H1 (cell line): ENCODE measurements at regions not wholly inside any gene's neighbourhood (a gene's known extent, or its start where the extent isn't known, plus 50 kb on each side); places are given as distances from the start of the nearest gene placed in this dataset.

ENCODE experiments used
- CTCF ChIA-PET: fragments of 300-600 bp; sonication (Branson Sonifier 250); formaldehyde crosslinking; loops from one replicate; lab custom pipeline; 2021; ENCODE audit not compliant: partially characterized antibody; lab: Charles Lee
- POLR2A ChIA-PET: fragments of 300-600 bp; sonication (Branson Sonifier 250); formaldehyde crosslinking; loops from one replicate; lab custom pipeline; 2021; ENCODE audit warnings: inconsistent platforms; ENCODE audit not compliant: partially characterized antibody; lab: Charles Lee
- DNase-seq, 2 experiments: peaks; one replicate each; pipeline versions ENCODE4 v3.0.0 to v3.0.0-alpha.2; 2010 to 2022; ENCODE audit warnings: low spot score in 2 of 2, low read depth in 1 of 2, mixed read lengths in 1 of 2
- FAIRE-seq: peaks from 2 replicates; lab custom pipeline; 2011; peaks lifted over from hg19 to GRCh38; lab: Jason Lieb, UNC
- H2AFZ ChIP-seq: 2 replicates; pipeline ENCODE4 v1.8.1; 2012; ENCODE audit warnings: low read length, inconsistent platforms
- H2AK5ac ChIP-seq: 2 replicates; pipeline ENCODE4 v1.6.1; 2013; ENCODE audit warnings: low read depth, low read length
- H2BK120ac ChIP-seq: replicated peaks from 2 replicates; pipeline ENCODE3; 2013; ENCODE audit warnings: low read depth, low read length, inconsistent platforms
- H2BK12ac ChIP-seq: 2 replicates; pipeline ENCODE4 v1.6.1; 2013; ENCODE audit warnings: low read depth, low read length
- H2BK15ac ChIP-seq: 2 replicates; pipeline ENCODE4 v1.6.1; 2013; ENCODE audit warnings: low read length
- H2BK20ac ChIP-seq: 2 replicates; pipeline ENCODE4 v1.6.1; 2013; ENCODE audit warnings: low read length
- H2BK5ac ChIP-seq: 2 replicates; pipeline ENCODE4 v1.6.1; 2013; ENCODE audit warnings: low read depth, low read length
- H3K14ac ChIP-seq: 2 replicates; pipeline ENCODE4 v1.6.1; 2013; ENCODE audit warnings: inconsistent platforms; ENCODE audit not compliant: insufficient read length
- H3K18ac ChIP-seq: 2 replicates; pipeline ENCODE4 v1.6.1; 2013; ENCODE audit warnings: low read length; ENCODE audit errors: extremely low read depth
- H3K23ac ChIP-seq: 2 replicates; pipeline ENCODE4 v1.6.1; 2013; ENCODE audit warnings: inconsistent platforms; ENCODE audit not compliant: insufficient read length
- H3K23me2 ChIP-seq: 2 replicates; pipeline ENCODE4 v1.6.1; 2013; ENCODE audit warnings: low read depth, low read length
- H3K27ac ChIP-seq: 2 replicates; pipeline ENCODE4 v1.6.1; 2011; ENCODE audit warnings: low read depth, low read length, inconsistent platforms
- H3K27me3 ChIP-seq, 4 experiments: replicated peaks in 1 of 4; 1 replicate in 1 of 4; 2 replicates in 3 of 4; pipeline versions ENCODE4 v1.6.1 to v1.8.1; 2011 to 2013; ENCODE audit warnings: low read length in 3 of 4, mild to moderate bottlenecking in 3 of 4, inconsistent platforms in 2 of 4, mixed read lengths in 2 of 4, moderate library complexity in 1 of 4; ENCODE audit not compliant: control insufficient read depth in 3 of 4, insufficient read depth in 3 of 4; ENCODE audit errors: extremely low read depth in 1 of 4
- H3K36me3 ChIP-seq, 4 experiments: 2 replicates each; pipeline versions ENCODE4 v1.6.1 to v1.8.1; 2011 to 2013; ENCODE audit warnings: mild to moderate bottlenecking in 4 of 4, low read length in 3 of 4, moderate library complexity in 2 of 4, control low read depth in 1 of 4, inconsistent platforms in 1 of 4; ENCODE audit not compliant: insufficient read depth in 4 of 4, control insufficient read depth in 2 of 4
- H3K4ac ChIP-seq: replicated peaks from 2 replicates; pipeline ENCODE3; 2013; ENCODE audit warnings: low read length, low read depth, mixed read lengths, inconsistent platforms; ENCODE audit not compliant: insufficient read length
- H3K4me1 ChIP-seq, 4 experiments: replicated peaks in 1 of 4; 1 replicate in 1 of 4; 2 replicates in 3 of 4; pipeline versions ENCODE4 v1.6.1 to v1.8.1; 2011 to 2013; ENCODE audit warnings: low read length in 3 of 4, inconsistent platforms in 2 of 4, mixed read lengths in 1 of 4; ENCODE audit not compliant: insufficient read depth in 4 of 4, control insufficient read depth in 3 of 4
- H3K4me2 ChIP-seq, 2 experiments: 2 replicates each; pipeline versions ENCODE4 v1.6.1 to v1.8.1; 2011 to 2013; ENCODE audit warnings: low read depth in 2 of 2, low read length in 2 of 2, control low read depth in 1 of 2, inconsistent platforms in 1 of 2, mild to moderate bottlenecking in 1 of 2; ENCODE audit not compliant: insufficient read depth in 1 of 2
- H3K4me3 ChIP-seq, 4 experiments: fragments of 200-600, 300-600 bp in 1 of 4; sonication (generic), shearing (Covaris generic), sonication (Bioruptor Twin) in 1 of 4; 2 replicates each; pipeline versions ENCODE4 v1.5.1 to v1.8.1; 2011 to 2016; ENCODE audit warnings: low read length in 4 of 4, low read depth in 3 of 4, control low read depth in 2 of 4, inconsistent platforms in 2 of 4, mild to moderate bottlenecking in 2 of 4, mixed read lengths in 1 of 4, moderate library complexity in 1 of 4; ENCODE audit not compliant: insufficient read depth in 2 of 4; ENCODE audit errors: extremely low read depth in 1 of 4
- H3K56ac ChIP-seq: replicated peaks from 2 replicates; pipeline ENCODE3; 2013; ENCODE audit warnings: low read depth, mild to moderate bottlenecking, mixed read lengths, low read length, inconsistent platforms; ENCODE audit not compliant: insufficient read length
- H3K79me1 ChIP-seq: 2 replicates; pipeline ENCODE4 v1.6.1; 2013; ENCODE audit warnings: low read depth, low read length, control low read depth
- H3K79me2 ChIP-seq, 2 experiments: 2 replicates each; pipeline versions ENCODE4 v1.6.1 to v1.8.1; 2012 to 2013; ENCODE audit warnings: low read length in 2 of 2, mild to moderate bottlenecking in 2 of 2, inconsistent platforms in 1 of 2; ENCODE audit not compliant: insufficient read depth in 2 of 2, control insufficient read depth in 1 of 2
- H3K9ac ChIP-seq, 4 experiments: replicated peaks in 1 of 4; 1 replicate in 1 of 4; 2 replicates in 3 of 4; pipeline versions ENCODE4 v1.6.1 to v1.8.1; 2011 to 2013; ENCODE audit warnings: low read depth in 3 of 4, low read length in 3 of 4, control low read depth in 2 of 4, mild to moderate bottlenecking in 2 of 4, moderate library complexity in 2 of 4, inconsistent platforms in 1 of 4; ENCODE audit errors: extremely low read depth in 1 of 4
- H3K9me3 ChIP-seq, 2 experiments: 2 replicates each; pipeline versions ENCODE4 v1.6.1 to v1.8.1; 2012 to 2013; ENCODE audit warnings: mild to moderate bottlenecking in 2 of 2, moderate library complexity in 2 of 2, control low read depth in 1 of 2, inconsistent platforms in 1 of 2, low read depth in 1 of 2, low read length in 1 of 2, mixed read lengths in 1 of 2; ENCODE audit not compliant: insufficient read depth in 2 of 2
- H4K20me1 ChIP-seq, 2 experiments: replicated peaks in 1 of 2; 2 replicates each; pipeline versions ENCODE3 to v1.8.1; 2011 to 2013; ENCODE audit warnings: inconsistent platforms in 2 of 2, low read length in 2 of 2, mild to moderate bottlenecking in 1 of 2; ENCODE audit not compliant: insufficient read depth in 2 of 2, control insufficient read depth in 1 of 2
- H4K5ac ChIP-seq: 2 replicates; pipeline ENCODE4 v1.6.1; 2013; ENCODE audit warnings: low read length, low read depth, mixed read lengths, inconsistent platforms; ENCODE audit not compliant: insufficient read length
- H4K8ac ChIP-seq: 2 replicates; pipeline ENCODE4 v1.8.0; 2013; ENCODE audit warnings: mild to moderate bottlenecking, moderate library complexity, low read length, inconsistent platforms; ENCODE audit not compliant: insufficient read depth; ENCODE audit errors: extremely low read depth
- H4K91ac ChIP-seq: replicated peaks from 2 replicates; pipeline ENCODE3; 2013; ENCODE audit warnings: low read length, mixed read lengths, inconsistent platforms; ENCODE audit not compliant: insufficient read length
- EP300 ChIP-seq, 2 experiments: IDR thresholded peaks; 1 replicate in 1 of 2; 2 replicates in 1 of 2; pipeline ENCODE4 v1.6.1; 2011 to 2012; ENCODE audit warnings: low read depth in 2 of 2, low read length in 2 of 2, mild to moderate bottlenecking in 2 of 2, borderline replicate concordance in 1 of 2, inconsistent platforms in 1 of 2, moderate library complexity in 1 of 2
- HDAC6 ChIP-seq: IDR thresholded peaks from one replicate; pipeline ENCODE4 v1.7.1; 2012; ENCODE audit warnings: low read depth, mild to moderate bottlenecking, inconsistent platforms, low read length, moderate library complexity
- JUN ChIP-seq: IDR thresholded peaks from 2 replicates; pipeline ENCODE4 v1.6.1; 2011; ENCODE audit warnings: low read depth, mild to moderate bottlenecking, improper control_type of control experiment, low read length
- JUND ChIP-seq: IDR thresholded peaks from 2 replicates; pipeline ENCODE4 v1.6.1; 2011; ENCODE audit warnings: mild to moderate bottlenecking, improper control_type of control experiment, low read length
- KDM1A ChIP-seq: fragments of 200-600, 300-600 bp; sonication (generic); IDR thresholded peaks from 2 replicates; pipeline ENCODE4 v1.7.1; 2016; ENCODE audit warnings: mild to moderate bottlenecking, low read length, borderline replicate concordance
- KDM4A ChIP-seq: IDR thresholded peaks from one replicate; pipeline ENCODE4 v1.7.1; 2012; ENCODE audit warnings: low read depth, mild to moderate bottlenecking, moderate library complexity, low read length, inconsistent platforms; ENCODE audit not compliant: severe bottlenecking
- MAX ChIP-seq: IDR thresholded peaks from 2 replicates; pipeline ENCODE4 v1.6.1; 2012; ENCODE audit warnings: inconsistent platforms
- NANOG ChIP-seq: IDR thresholded peaks from 2 replicates; pipeline ENCODE4 v1.6.1; 2011; ENCODE audit warnings: low read length, low read depth, mild to moderate bottlenecking, inconsistent platforms; ENCODE audit not compliant: insufficient read depth, poor library complexity, severe bottlenecking
- PHF8 ChIP-seq: fragments of 200-600 bp; sonication (generic); conservative IDR thresholded peaks from 2 replicates; pipeline ENCODE4 v1.7.1; 2012; ENCODE audit warnings: low read depth, mild to moderate bottlenecking, inconsistent platforms, low read length, moderate library complexity
- POLR2A ChIP-seq, 2 experiments: IDR thresholded peaks; 1 replicate in 1 of 2; 2 replicates in 1 of 2; pipeline ENCODE4 v1.6.1; 2011; ENCODE audit warnings: low read depth in 2 of 2, low read length in 2 of 2, mild to moderate bottlenecking in 2 of 2; ENCODE audit errors: control extremely low read depth in 1 of 2
- SIRT6 ChIP-seq: IDR thresholded peaks from one replicate; pipeline ENCODE4 v1.7.1; 2012; ENCODE audit warnings: low read length, inconsistent platforms
- SP2 ChIP-seq: IDR thresholded peaks from 2 replicates; pipeline ENCODE4 v1.6.1; 2012; ENCODE audit warnings: mild to moderate bottlenecking, low read length, inconsistent platforms
- SP4 ChIP-seq: IDR thresholded peaks from 2 replicates; pipeline ENCODE4 v1.6.1; 2012; ENCODE audit warnings: low read length, inconsistent platforms
- SUZ12 ChIP-seq: fragments of 200-600 bp; sonication (generic); IDR thresholded peaks from 2 replicates; pipeline ENCODE4 v1.6.1; 2012; ENCODE audit warnings: mild to moderate bottlenecking, inconsistent platforms, low read length, moderate library complexity, mixed read lengths
- WGBS, 2 experiments: shearing (Covaris generic) in 1 of 2; methylation state at CpG; one replicate each; pipeline versions ENCODE4 v1.1.6 to v1.1.7; 2013 to 2015; ENCODE audit warnings: low lambda C conversion rate in 2 of 2, mixed read lengths in 2 of 2, inconsistent platforms in 1 of 2, low coverage in 1 of 2, missing lambda C conversion rate in 1 of 2; ENCODE audit not compliant: insufficient replicate concordance in 2 of 2, insufficient coverage in 1 of 2, insufficient read length in 1 of 2; ENCODE audit errors: extremely low coverage in 1 of 2, missing lambda C conversion rate in 1 of 2; 5-methylcytosine and 5-hydroxymethylcytosine counted together
- TF ChIP-seq, protein P1 (sequence below): IDR thresholded peaks from 2 replicates; pipeline ENCODE4 v1.6.1; 2011; ENCODE audit warnings: low read depth, mild to moderate bottlenecking, low read length; ENCODE audit not compliant: insufficient read depth

DNA sequence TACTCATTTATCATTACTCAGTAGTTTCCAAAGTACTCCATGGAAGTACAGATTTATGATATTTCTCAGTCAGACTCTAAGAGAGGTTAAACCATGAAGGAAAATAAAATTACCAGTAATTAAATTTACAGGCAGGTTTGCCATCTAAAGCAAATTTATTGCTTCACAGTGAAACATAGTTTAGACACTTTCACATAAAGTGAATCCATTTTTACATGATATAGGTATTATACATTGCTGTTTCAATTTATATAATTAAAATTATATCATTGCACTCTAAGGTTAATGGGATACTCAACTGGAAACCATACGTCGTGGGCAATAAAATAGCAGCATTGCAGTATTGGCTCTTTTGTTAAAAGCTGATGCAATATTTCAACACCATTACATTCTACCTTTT is 202.8 kb downstream of the SLIT2 start:
- H3K9me3 ChIP-seq, result no peaks in the 10 kb centered on the region
- no peaks in the 10 kb centered on the region for H3K79me1 ChIP-seq
- no peaks in the 10 kb centered on the region for H3K27me3 ChIP-seq
- no peak overlapping the region for H2AFZ ChIP-seq
- H3K14ac ChIP-seq, result no peak overlapping the region
- no peak overlapping the region for H2BK15ac ChIP-seq
- H3K9ac ChIP-seq, result no peak overlapping the region
- no peak overlapping the region for H2BK20ac ChIP-seq
- no peak overlapping the region for H2BK120ac ChIP-seq
- no peak overlapping the region for H2AK5ac ChIP-seq
- H3K36me3 ChIP-seq, result no peaks in the 10 kb centered on the region
- H3K56ac ChIP-seq, result no peak overlapping the region
- no peak overlapping the region for H4K91ac ChIP-seq
- no peak overlapping the region for H3K4ac ChIP-seq
- no peak overlapping the region for H2BK12ac ChIP-seq
- 90% methylated on average over 2 of the region's 2 CpGs; no CpG with 5 or more reads in 1 of the 2 experiments for WGBS, 2 experiments
- no peak overlapping the region for H2BK5ac ChIP-seq
- no peak overlapping the region for H3K23ac ChIP-seq
- H3K27ac ChIP-seq, result no peak overlapping the region
- no peaks in the 10 kb centered on the region for H4K20me1 ChIP-seq
- no peak overlapping the region for H3K18ac ChIP-seq
- H4K8ac ChIP-seq, result no peak overlapping the region
- ChIA-PET POLR2A (no interaction called here), CTCF (interaction anchor here (0.9 kb wide), 1 partner anchor 26 kb away, joined by 4 read pairs; no protein-coding TSS in a partner anchor)
- no peak for TF ChIP-seq PHF8
- TF ChIP-seq POLR2A (IDR thresholded peaks at IDR 0.05; ENCODE audit: control extremely low read depth in 1 of 2, low read depth in 2 of 2, low read length in 2 of 2), result no peak
- no peak for TF ChIP-seq SP4
- TF ChIP-seq JUN, result no peak
- TF ChIP-seq SIRT6, result no peak
- TF ChIP-seq KDM4A, result no peak
- TF ChIP-seq MAX, result no peak
- no peak for TF ChIP-seq SUZ12
- no peak for TF ChIP-seq SP2
- TF ChIP-seq JUND, result no peak
- no peak for TF ChIP-seq NANOG
- TF ChIP-seq HDAC6, result no peak
- TF ChIP-seq KDM1A, result no peak
- TF ChIP-seq, protein P1, sequence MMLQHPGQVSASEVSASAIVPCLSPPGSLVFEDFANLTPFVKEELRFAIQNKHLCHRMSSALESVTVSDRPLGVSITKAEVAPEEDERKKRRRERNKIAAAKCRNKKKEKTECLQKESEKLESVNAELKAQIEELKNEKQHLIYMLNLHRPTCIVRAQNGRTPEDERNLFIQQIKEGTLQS, result no peak
- TF ChIP-seq EP300 (IDR thresholded peaks at IDR 0.05; ENCODE audit: borderline replicate concordance in 1 of 2, low read depth in 2 of 2, low read length in 2 of 2), result no peak
- H3K4me2 ChIP-seq, result no peak overlapping the region
- no peak for FAIRE-seq
- H3K79me2 ChIP-seq, result no peaks in the 10 kb centered on the region
- no peaks in the 10 kb centered on the region for H3K4me1 ChIP-seq
- H4K5ac ChIP-seq, result no peak overlapping the region
- H3K4me3 ChIP-seq, result no peak overlapping the region
- no peaks in the 10 kb centered on the region for H3K23me2 ChIP-seq
- DNase-seq, result no peak
